SK-N-SH (cell line): ENCODE measurements at regions not wholly inside any gene's neighbourhood (a gene's known extent, or its start where the extent isn't known, plus 50 kb on each side); places are given as distances from the start of the nearest gene placed in this dataset.

Source experiments
- CTCF ChIA-PET: fragments of 300-600, 350-600 bp; formaldehyde crosslinking; extraction: SDS; loops from one replicate; lab custom pipeline; 2021; lab: Yijun Ruan, JAX
- POLR2A ChIA-PET: fragments of 350-600 bp; sonication (Branson Sonifier 250); formaldehyde crosslinking; extraction: SDS; loops from one replicate; lab custom pipeline; 2020; ENCODE audit warnings: antibody characterized with exemption, inconsistent platforms; lab: Yijun Ruan, JAX
- DNase-seq: peaks from one replicate; pipeline ENCODE4 v3.0.0; 2012
- H2AFZ ChIP-seq: fragments of 200-600 bp; sonication (generic); 2 replicates; pipeline ENCODE4 v1.8.1; 2016; ENCODE audit warnings: antibody characterized with exemption, mild to moderate bottlenecking, low read depth
- H3F3A ChIP-seq: fragments of 200-600 bp; sonication (generic); replicated peaks from 2 replicates; pipeline ENCODE3; 2016; ENCODE audit warnings: antibody characterized with exemption, mild to moderate bottlenecking; ENCODE audit not compliant: insufficient read depth
- H3K27ac ChIP-seq, 2 experiments: fragments of 200-500 bp in 1 of 2; fragments of 200-600 bp in 1 of 2; sonication (Bioruptor generic) in 1 of 2; sonication (generic), shearing (Covaris generic) in 1 of 2; 2 replicates each; pipeline versions ENCODE4 v1.5.1 to v1.6.1; 2014 to 2016; ENCODE audit warnings: low read depth in 2 of 2, inconsistent platforms in 1 of 2, low read length in 1 of 2, mild to moderate bottlenecking in 1 of 2, mixed read lengths in 1 of 2
- H3K27me3 ChIP-seq: fragments of 200-600 bp; sonication (generic), shearing (Covaris generic); 2 replicates; pipeline ENCODE4 v1.6.1; 2016; ENCODE audit warnings: mixed run types; ENCODE audit not compliant: insufficient read depth
- H3K36me3 ChIP-seq, 2 experiments: fragments of 200-500 bp in 1 of 2; fragments of 200-600 bp in 1 of 2; sonication (Bioruptor generic) in 1 of 2; sonication (generic) in 1 of 2; replicated peaks in 1 of 2; 2 replicates each; pipeline versions ENCODE3 to v1.5.1; 2014 to 2016; ENCODE audit warnings: low read length in 1 of 2, mild to moderate bottlenecking in 1 of 2; ENCODE audit not compliant: insufficient read depth in 2 of 2, control insufficient read depth in 1 of 2
- H3K4me1 ChIP-seq, 2 experiments: fragments of 200-500 bp in 1 of 2; fragments of 200-600 bp in 1 of 2; sonication (Bioruptor generic) in 1 of 2; sonication (generic), shearing (Covaris generic) in 1 of 2; 2 replicates each; pipeline versions ENCODE4 v1.5.1 to v1.6.1; 2014 to 2016; ENCODE audit warnings: low read depth in 1 of 2, low read length in 1 of 2, mixed run types in 1 of 2; ENCODE audit not compliant: insufficient read depth in 2 of 2, control insufficient read depth in 1 of 2
- H3K4me2 ChIP-seq: fragments of 200-600 bp; sonication (generic), shearing (Covaris generic); 2 replicates; pipeline ENCODE4 v1.6.1; 2017; ENCODE audit warnings: mixed run types
- H3K4me3 ChIP-seq, 2 experiments: fragments of 200-500 bp in 1 of 2; fragments of 200-600 bp in 1 of 2; sonication (Bioruptor generic) in 1 of 2; sonication (generic), shearing (Covaris generic) in 1 of 2; 2 replicates each; pipeline versions ENCODE4 v1.5.1 to v1.8.1; 2014 to 2016; ENCODE audit warnings: low read depth in 2 of 2, inconsistent platforms in 1 of 2, low read length in 1 of 2, mild to moderate bottlenecking in 1 of 2, mixed read lengths in 1 of 2, moderate library complexity in 1 of 2
- H3K79me2 ChIP-seq: fragments of 200-600 bp; sonication (generic); 2 replicates; pipeline ENCODE4 v1.8.1; 2017; ENCODE audit warnings: mild to moderate bottlenecking; ENCODE audit not compliant: insufficient read depth
- H3K9ac ChIP-seq: fragments of 200-600 bp; sonication (generic); 2 replicates; pipeline ENCODE4 v1.6.1; 2017; ENCODE audit warnings: mixed run types
- H3K9me2 ChIP-seq: fragments of 200-600 bp; sonication (generic); 2 replicates; pipeline ENCODE4 v1.6.1; 2017; ENCODE audit warnings: mixed run types
- H3K9me3 ChIP-seq: fragments of 200-600 bp; sonication (generic); 2 replicates; pipeline ENCODE4 v1.6.1; 2017; ENCODE audit warnings: mixed run types, mild to moderate bottlenecking, moderate library complexity
- H4K20me1 ChIP-seq: fragments of 200-600 bp; sonication (generic); 2 replicates; pipeline ENCODE4 v1.6.1; 2017; ENCODE audit warnings: mild to moderate bottlenecking, mixed run types; ENCODE audit not compliant: insufficient read depth
- ELF1 ChIP-seq: IDR thresholded peaks from 2 replicates; pipeline ENCODE4 v1.4.0; 2012
- EZH2phosphoT487 ChIP-seq: fragments of 200-600 bp; sonication (generic); IDR thresholded peaks from 2 replicates; pipeline ENCODE4 v1.6.1; 2017; ENCODE audit warnings: low read depth, mixed run types, mild to moderate bottlenecking, antibody characterized with exemption, moderate library complexity, borderline replicate concordance
- JUND ChIP-seq: IDR thresholded peaks from 2 replicates; pipeline ENCODE4 v1.4.0; 2012
- RAD21 ChIP-seq: IDR thresholded peaks from 2 replicates; pipeline ENCODE4 v1.6.1; 2012; ENCODE audit warnings: mild to moderate bottlenecking, low read length
- RFX5 ChIP-seq: IDR thresholded peaks from 2 replicates; pipeline ENCODE4 v1.6.1; 2012; ENCODE audit warnings: mild to moderate bottlenecking, improper control_type of control experiment, low read length
- SMC3 ChIP-seq: IDR thresholded peaks from 2 replicates; pipeline ENCODE4 v1.6.1; 2012; ENCODE audit warnings: low read depth, low read length, improper control_type of control experiment
- TAF1 ChIP-seq: IDR thresholded peaks from 2 replicates; pipeline ENCODE4 v1.6.1; 2012; ENCODE audit warnings: low read depth, mild to moderate bottlenecking, low read length, moderate library complexity, borderline replicate concordance
- WGBS: methylation state at CpG from one replicate; pipeline ENCODE4 v1.1.6; 2017; ENCODE audit warnings: low lambda C conversion rate; 5-methylcytosine and 5-hydroxymethylcytosine counted together
- TF ChIP-seq, protein P1 (sequence below): fragments of 150-350 bp; IDR thresholded peaks from 2 replicates; pipeline ENCODE4 v1.6.1; 2017; ENCODE audit warnings: antibody characterized with exemption, low read length, low read depth, borderline replicate concordance
- TF ChIP-seq, protein P2 (sequence below): fragments of 200-600 bp; sonication (generic); IDR thresholded peaks from 2 replicates; pipeline ENCODE4 v1.6.1; 2017; ENCODE audit warnings: antibody characterized with exemption, mild to moderate bottlenecking, moderate library complexity
- TF ChIP-seq, protein P3 (sequence below): IDR thresholded peaks from 2 replicates; pipeline ENCODE4 v1.6.1; 2012; ENCODE audit warnings: mild to moderate bottlenecking, low read depth, low read length, moderate library complexity
- TF ChIP-seq, protein P4 (sequence below): fragments of 150-350 bp; IDR thresholded peaks from 2 replicates; pipeline ENCODE4 v1.6.1; 2016; ENCODE audit warnings: mild to moderate bottlenecking, low read depth, low read length

DNA sequence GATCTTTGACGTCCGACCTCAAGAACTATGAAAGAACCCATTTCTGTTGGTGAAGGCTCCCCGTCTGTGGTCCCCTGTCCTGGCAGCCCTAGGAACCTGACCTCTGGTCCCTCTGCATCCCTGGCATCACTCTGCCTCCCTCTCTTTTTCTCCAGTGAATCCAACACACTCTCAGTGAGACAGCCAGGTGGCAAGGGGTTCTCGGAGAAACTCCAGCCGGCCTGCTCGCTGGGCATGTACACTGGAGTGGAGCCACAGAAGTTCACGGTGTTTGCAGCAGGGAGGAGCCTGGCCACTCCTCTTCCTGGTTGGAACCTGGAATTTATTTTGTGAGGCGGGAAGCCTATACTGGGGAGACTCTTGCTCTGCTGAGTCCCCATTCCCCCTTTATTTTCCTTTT is 230.2 kb upstream of the AJAP1 start:
- ChIA-PET CTCF (interaction anchor here (0.6 kb wide), 1 partner anchor 149 kb away, joined by 3 read pairs; no protein-coding TSS in a partner anchor), POLR2A (no interaction called here)
- WGBS = 50% methylated on average over 5 of the region's 8 CpGs
- no peaks in the 10 kb centered on the region for H3F3A ChIP-seq
- no peak overlapping the region for H3K4me2 ChIP-seq
- no peaks in the 10 kb centered on the region for H3K9me3 ChIP-seq
- H3K36me3 ChIP-seq = no peaks in the 10 kb centered on the region
- no peak for DNase-seq
- H3K4me3 ChIP-seq = no peak overlapping the region
- no peaks in the 10 kb centered on the region for H3K4me1 ChIP-seq
- H3K9me2 ChIP-seq = no peaks in the 10 kb centered on the region
- no peaks in the 10 kb centered on the region for H3K27me3 ChIP-seq
- no peaks in the 10 kb centered on the region for H3K79me2 ChIP-seq
- no peak overlapping the region for H2AFZ ChIP-seq
- no peak overlapping the region for H3K9ac ChIP-seq
- H3K27ac ChIP-seq = no peak overlapping the region
- no peaks in the 10 kb centered on the region for H4K20me1 ChIP-seq
- no peak for TF ChIP-seq RAD21
- TF ChIP-seq, protein P1, sequence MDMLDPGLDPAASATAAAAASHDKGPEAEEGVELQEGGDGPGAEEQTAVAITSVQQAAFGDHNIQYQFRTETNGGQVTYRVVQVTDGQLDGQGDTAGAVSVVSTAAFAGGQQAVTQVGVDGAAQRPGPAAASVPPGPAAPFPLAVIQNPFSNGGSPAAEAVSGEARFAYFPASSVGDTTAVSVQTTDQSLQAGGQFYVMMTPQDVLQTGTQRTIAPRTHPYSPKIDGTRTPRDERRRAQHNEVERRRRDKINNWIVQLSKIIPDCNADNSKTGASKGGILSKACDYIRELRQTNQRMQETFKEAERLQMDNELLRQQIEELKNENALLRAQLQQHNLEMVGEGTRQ = no peak
- no peak for TF ChIP-seq TAF1
- no peak for TF ChIP-seq EZH2phosphoT487

DNA sequence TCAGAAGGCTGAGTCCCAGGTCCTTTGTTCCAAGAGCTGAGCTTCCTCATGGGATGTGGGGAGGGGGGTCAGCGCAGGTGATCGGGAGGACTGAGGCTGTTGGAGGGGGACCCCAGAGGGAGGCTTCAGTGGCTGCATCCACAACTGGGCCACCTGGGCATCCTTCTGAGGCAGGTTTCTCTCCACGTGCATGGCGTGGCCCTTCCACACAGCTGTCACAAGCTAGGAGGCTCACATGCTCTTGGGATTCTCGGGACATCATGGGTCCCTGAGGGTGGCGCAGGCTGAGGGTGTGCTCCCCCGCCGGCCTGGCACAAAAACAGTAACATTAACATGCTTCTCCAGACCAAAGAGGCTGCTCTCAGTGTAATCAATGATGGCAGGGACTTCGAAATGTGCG is 229.6 kb upstream of the AJAP1 start:
- Histone ChIP-seq H3K27ac (no peak overlapping the region), H4K20me1 (no peaks in the 10 kb centered on the region), H3K9me3 (no peaks in the 10 kb centered on the region), H3K4me1 (no peaks in the 10 kb centered on the region), H3F3A (no peaks in the 10 kb centered on the region), H3K36me3 (no peaks in the 10 kb centered on the region), H3K4me3 (no peak overlapping the region), H3K79me2 (no peaks in the 10 kb centered on the region), H2AFZ (no peak overlapping the region), H3K4me2 (no peak overlapping the region), H3K27me3 (no peaks in the 10 kb centered on the region), H3K9me2 (no peaks in the 10 kb centered on the region), H3K9ac (no peak overlapping the region)
- WGBS = 39% methylated on average over 8 of the region's 10 CpGs
- CTCF ChIA-PET = no interaction called here
- POLR2A ChIA-PET = no interaction called here
- DNase-seq = no peak
- TF ChIP-seq RFX5 = no peak
- no peak for TF ChIP-seq SMC3
- TF ChIP-seq, protein P2, sequence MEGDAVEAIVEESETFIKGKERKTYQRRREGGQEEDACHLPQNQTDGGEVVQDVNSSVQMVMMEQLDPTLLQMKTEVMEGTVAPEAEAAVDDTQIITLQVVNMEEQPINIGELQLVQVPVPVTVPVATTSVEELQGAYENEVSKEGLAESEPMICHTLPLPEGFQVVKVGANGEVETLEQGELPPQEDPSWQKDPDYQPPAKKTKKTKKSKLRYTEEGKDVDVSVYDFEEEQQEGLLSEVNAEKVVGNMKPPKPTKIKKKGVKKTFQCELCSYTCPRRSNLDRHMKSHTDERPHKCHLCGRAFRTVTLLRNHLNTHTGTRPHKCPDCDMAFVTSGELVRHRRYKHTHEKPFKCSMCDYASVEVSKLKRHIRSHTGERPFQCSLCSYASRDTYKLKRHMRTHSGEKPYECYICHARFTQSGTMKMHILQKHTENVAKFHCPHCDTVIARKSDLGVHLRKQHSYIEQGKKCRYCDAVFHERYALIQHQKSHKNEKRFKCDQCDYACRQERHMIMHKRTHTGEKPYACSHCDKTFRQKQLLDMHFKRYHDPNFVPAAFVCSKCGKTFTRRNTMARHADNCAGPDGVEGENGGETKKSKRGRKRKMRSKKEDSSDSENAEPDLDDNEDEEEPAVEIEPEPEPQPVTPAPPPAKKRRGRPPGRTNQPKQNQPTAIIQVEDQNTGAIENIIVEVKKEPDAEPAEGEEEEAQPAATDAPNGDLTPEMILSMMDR = no peak
- no peak for TF ChIP-seq ELF1
- TF ChIP-seq, protein P3, sequence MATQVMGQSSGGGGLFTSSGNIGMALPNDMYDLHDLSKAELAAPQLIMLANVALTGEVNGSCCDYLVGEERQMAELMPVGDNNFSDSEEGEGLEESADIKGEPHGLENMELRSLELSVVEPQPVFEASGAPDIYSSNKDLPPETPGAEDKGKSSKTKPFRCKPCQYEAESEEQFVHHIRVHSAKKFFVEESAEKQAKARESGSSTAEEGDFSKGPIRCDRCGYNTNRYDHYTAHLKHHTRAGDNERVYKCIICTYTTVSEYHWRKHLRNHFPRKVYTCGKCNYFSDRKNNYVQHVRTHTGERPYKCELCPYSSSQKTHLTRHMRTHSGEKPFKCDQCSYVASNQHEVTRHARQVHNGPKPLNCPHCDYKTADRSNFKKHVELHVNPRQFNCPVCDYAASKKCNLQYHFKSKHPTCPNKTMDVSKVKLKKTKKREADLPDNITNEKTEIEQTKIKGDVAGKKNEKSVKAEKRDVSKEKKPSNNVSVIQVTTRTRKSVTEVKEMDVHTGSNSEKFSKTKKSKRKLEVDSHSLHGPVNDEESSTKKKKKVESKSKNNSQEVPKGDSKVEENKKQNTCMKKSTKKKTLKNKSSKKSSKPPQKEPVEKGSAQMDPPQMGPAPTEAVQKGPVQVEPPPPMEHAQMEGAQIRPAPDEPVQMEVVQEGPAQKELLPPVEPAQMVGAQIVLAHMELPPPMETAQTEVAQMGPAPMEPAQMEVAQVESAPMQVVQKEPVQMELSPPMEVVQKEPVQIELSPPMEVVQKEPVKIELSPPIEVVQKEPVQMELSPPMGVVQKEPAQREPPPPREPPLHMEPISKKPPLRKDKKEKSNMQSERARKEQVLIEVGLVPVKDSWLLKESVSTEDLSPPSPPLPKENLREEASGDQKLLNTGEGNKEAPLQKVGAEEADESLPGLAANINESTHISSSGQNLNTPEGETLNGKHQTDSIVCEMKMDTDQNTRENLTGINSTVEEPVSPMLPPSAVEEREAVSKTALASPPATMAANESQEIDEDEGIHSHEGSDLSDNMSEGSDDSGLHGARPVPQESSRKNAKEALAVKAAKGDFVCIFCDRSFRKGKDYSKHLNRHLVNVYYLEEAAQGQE = no peak
- TF ChIP-seq JUND = no peak
- TF ChIP-seq, protein P4, sequence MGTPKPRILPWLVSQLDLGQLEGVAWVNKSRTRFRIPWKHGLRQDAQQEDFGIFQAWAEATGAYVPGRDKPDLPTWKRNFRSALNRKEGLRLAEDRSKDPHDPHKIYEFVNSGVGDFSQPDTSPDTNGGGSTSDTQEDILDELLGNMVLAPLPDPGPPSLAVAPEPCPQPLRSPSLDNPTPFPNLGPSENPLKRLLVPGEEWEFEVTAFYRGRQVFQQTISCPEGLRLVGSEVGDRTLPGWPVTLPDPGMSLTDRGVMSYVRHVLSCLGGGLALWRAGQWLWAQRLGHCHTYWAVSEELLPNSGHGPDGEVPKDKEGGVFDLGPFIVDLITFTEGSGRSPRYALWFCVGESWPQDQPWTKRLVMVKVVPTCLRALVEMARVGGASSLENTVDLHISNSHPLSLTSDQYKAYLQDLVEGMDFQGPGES = no peak
